Hepatic stellate cell (primary cell): ENCODE measurements at regions not wholly inside any gene's neighbourhood (a gene's known extent, or its start where the extent isn't known, plus 50 kb on each side); places are given as distances from the start of the nearest gene placed in this dataset.

Experiments
- DNase-seq: peaks from one replicate; pipeline ENCODE4 v3.0.0; 2011; ENCODE audit warnings: low spot score

GRCh38 chr5:51278539-51278938, 104.7 kb upstream of the ISL1 start:
- DNase-seq, result no peak

- no peak for DNase-seq
Observed at GRCh38 chr5:51279983-51280706, 103.1 kb upstream of the ISL1 start.

- no peak for DNase-seq
Observed at GRCh38 chr5:51286046-51286445, 97.2 kb upstream of the ISL1 start.

- no peak for DNase-seq
Observed at GRCh38 chr5:51302343-51302742, 80.9 kb upstream of the ISL1 start.

- DNase-seq, result no peak
Observed at GRCh38 chr5:51326844-51327243, 56.4 kb upstream of the ISL1 start.
